Keratinocyte (primary cell): ENCODE measurements at regions not wholly inside any gene's neighbourhood (a gene's known extent, or its start where the extent isn't known, plus 50 kb on each side); places are given as distances from the start of the nearest gene placed in this dataset.

Source experiments
- DNase-seq: peaks from one replicate; pipeline ENCODE4 v3.0.0-alpha.2; 2011; ENCODE audit warnings: low read depth, missing footprints, low spot score
- FAIRE-seq: peaks from 2 replicates; lab custom pipeline; 2011; peaks lifted over from hg19 to GRCh38; lab: Jason Lieb, UNC
- H2AFZ ChIP-seq: 2 replicates; pipeline ENCODE4 v1.6.0; 2012; ENCODE audit warnings: low read length, control low read depth, inconsistent platforms; ENCODE audit not compliant: control insufficient read depth
- H3K27ac ChIP-seq: 2 replicates; pipeline ENCODE4 v1.5.1; 2011; ENCODE audit warnings: low read length; ENCODE audit not compliant: control insufficient read depth, insufficient read depth
- H3K27me3 ChIP-seq: 3 replicates; pipeline ENCODE4 v1.6.0; 2011; ENCODE audit warnings: low read length; ENCODE audit not compliant: control insufficient read depth, insufficient read depth; ENCODE audit errors: extremely low read depth
- H3K36me3 ChIP-seq, 2 experiments: 2 replicates in 1 of 2; 3 replicates in 1 of 2; pipeline ENCODE4 v1.5.1; 2011; ENCODE audit warnings: low read length in 2 of 2, mild to moderate bottlenecking in 1 of 2; ENCODE audit not compliant: control insufficient read depth in 2 of 2, insufficient read depth in 2 of 2; ENCODE audit errors: extremely low read depth in 1 of 2
- H3K4me1 ChIP-seq: 3 replicates; pipeline ENCODE4 v1.5.1; 2011; ENCODE audit warnings: low read length; ENCODE audit not compliant: control insufficient read depth, insufficient read depth; ENCODE audit errors: extremely low read depth
- H3K4me2 ChIP-seq: 3 replicates; pipeline ENCODE4 v1.6.0; 2011; ENCODE audit warnings: low read depth, low read length; ENCODE audit not compliant: control insufficient read depth, insufficient read depth; ENCODE audit errors: extremely low read depth
- H3K4me3 ChIP-seq, 3 experiments: fragments of 200-600 bp in 1 of 3; sonication (generic) in 1 of 3; 2 replicates in 2 of 3; 3 replicates in 1 of 3; pipeline ENCODE4 v1.5.1; 2011 to 2016; ENCODE audit warnings: low read length in 3 of 3, mild to moderate bottlenecking in 3 of 3, control low read depth in 2 of 3, inconsistent platforms in 1 of 3, low read depth in 1 of 3, mixed read lengths in 1 of 3, mixed run types in 1 of 3, moderate library complexity in 1 of 3; ENCODE audit not compliant: control insufficient read depth in 2 of 3, insufficient read depth in 2 of 3; ENCODE audit errors: extremely low read depth in 1 of 3
- H3K79me2 ChIP-seq: 2 replicates; pipeline ENCODE4 v1.6.0; 2012; ENCODE audit warnings: low read length; ENCODE audit not compliant: control insufficient read depth, insufficient read depth
- H3K9ac ChIP-seq: 3 replicates; pipeline ENCODE4 v1.6.0; 2011; ENCODE audit warnings: low read length; ENCODE audit not compliant: control insufficient read depth, insufficient read depth; ENCODE audit errors: extremely low read depth
- H3K9me1 ChIP-seq: 3 replicates; pipeline ENCODE4 v1.6.0; 2011; ENCODE audit warnings: low read length; ENCODE audit not compliant: control insufficient read depth, insufficient read depth; ENCODE audit errors: extremely low read depth
- H3K9me3 ChIP-seq: 2 replicates; pipeline ENCODE4 v1.5.1; 2012; ENCODE audit warnings: low read depth, low read length; ENCODE audit not compliant: control insufficient read depth
- H4K20me1 ChIP-seq: 3 replicates; pipeline ENCODE4 v1.6.0; 2011; ENCODE audit warnings: low read length; ENCODE audit not compliant: control insufficient read depth, insufficient read depth; ENCODE audit errors: extremely low read depth
- CTCF ChIP-seq, 3 experiments: IDR thresholded peaks in 1 of 3; conservative IDR thresholded peaks in 1 of 3; optimal IDR thresholded peaks in 1 of 3; 2 replicates in 2 of 3; 3 replicates in 1 of 3; pipeline versions ENCODE3 to v1.5.1; 2011; ENCODE audit warnings: low read length in 3 of 3, mild to moderate bottlenecking in 3 of 3, moderate library complexity in 2 of 3, control low read depth in 1 of 3, inconsistent platforms in 1 of 3; ENCODE audit not compliant: insufficient read depth in 2 of 3; ENCODE audit errors: extremely low read depth in 1 of 3
- EZH2 ChIP-seq: IDR thresholded peaks from one replicate; pipeline ENCODE4 v1.6.1; 2012; ENCODE audit warnings: inconsistent platforms, mild to moderate bottlenecking, low read length, moderate library complexity
- dilution Hi-C: fragments of 300-500 bp; cut with MboI; formaldehyde crosslinking; loops from one replicate; pipeline ENCODE4 v1.7.0; 2020; ENCODE audit warnings: low sequenced_read_pairs; ENCODE audit not compliant: extremely low pct_ligation_motif_present

GRCh38 chr3:137852391-137852830 lies 88.3 kb downstream of the SOX14 start:
- H3K9me3 ChIP-seq = no peaks in the 10 kb centered on the region
- FAIRE-seq = no peak
- no peaks in the 10 kb centered on the region for H4K20me1 ChIP-seq
- TF ChIP-seq CTCF (optimal IDR thresholded peaks at IDR 0.05 in 1 of 3, IDR thresholded peaks at IDR 0.05 in 1 of 3, conservative IDR thresholded peaks at IDR 0.05 in 1 of 3; ENCODE audit: extremely low read depth in 1 of 3, insufficient read depth in 2 of 3, low read length in 3 of 3) (no peak), EZH2 (no peak)
- H3K27ac ChIP-seq = no peak overlapping the region
- H3K27me3 ChIP-seq = no peaks in the 10 kb centered on the region
- no peaks in the 10 kb centered on the region for H3K9me1 ChIP-seq
- no peak overlapping the region for H2AFZ ChIP-seq
- no peaks in the 10 kb centered on the region for H3K36me3 ChIP-seq
- DNase-seq = no peak
- no peak overlapping the region for H3K4me2 ChIP-seq
- no peak overlapping the region for H3K9ac ChIP-seq
- H3K4me3 ChIP-seq = no peak overlapping the region
- no peaks in the 10 kb centered on the region for H3K4me1 ChIP-seq
- dilution Hi-C loops = no loop called here
- no peaks in the 10 kb centered on the region for H3K79me2 ChIP-seq

GRCh38 chr3:137854533-137855261 lies 90.6 kb downstream of the SOX14 start:
- Histone ChIP-seq H3K9me3 (no peaks in the 10 kb centered on the region), H3K4me2 (no peak overlapping the region), H3K27ac (no peak overlapping the region), H4K20me1 (no peaks in the 10 kb centered on the region), H3K36me3 (no peaks in the 10 kb centered on the region), H3K9me1 (no peaks in the 10 kb centered on the region), H3K27me3 (no peaks in the 10 kb centered on the region), H3K79me2 (no peaks in the 10 kb centered on the region), H3K4me3 (no peak overlapping the region), H2AFZ (no peak overlapping the region), H3K9ac (no peak overlapping the region), H3K4me1 (no peaks in the 10 kb centered on the region)
- FAIRE-seq (no peak), DNase-seq (no peak)
- dilution Hi-C loops = no loop called here
- TF ChIP-seq CTCF (optimal IDR thresholded peaks at IDR 0.05 in 1 of 3, IDR thresholded peaks at IDR 0.05 in 1 of 3, conservative IDR thresholded peaks at IDR 0.05 in 1 of 3; ENCODE audit: extremely low read depth in 1 of 3, insufficient read depth in 2 of 3, low read length in 3 of 3) (no peak), EZH2 (no peak)
